MM.1S (cell line): ENCODE measurements at regions not wholly inside any gene's neighbourhood (a gene's known extent, or its start where the extent isn't known, plus 50 kb on each side); places are given as distances from the start of the nearest gene placed in this dataset.

Source experiments
- DNase-seq: peaks from one replicate; pipeline ENCODE4 v3.0.0-alpha.2; 2015
- H2AFZ ChIP-seq: fragments of 300-600 bp; sonication (generic); 2 replicates; pipeline ENCODE4 v1.6.0; 2016; ENCODE audit warnings: antibody characterized with exemption, low read length
- H3F3A ChIP-seq: fragments of 300-600 bp; sonication (generic); 2 replicates; pipeline ENCODE4 v1.6.1; 2016; ENCODE audit warnings: mild to moderate bottlenecking, antibody characterized with exemption, low read length, moderate library complexity, mixed read lengths; ENCODE audit not compliant: insufficient read depth
- H3K27ac ChIP-seq: fragments of 300-600 bp; sonication (generic); 2 replicates; pipeline ENCODE4 v1.5.1; 2016; ENCODE audit warnings: mild to moderate bottlenecking, low read length
- H3K27me3 ChIP-seq: fragments of 300-600 bp; sonication (generic); replicated peaks from 2 replicates; pipeline ENCODE4 v1.6.0; 2016; ENCODE audit warnings: low read length; ENCODE audit not compliant: insufficient read depth
- H3K36me3 ChIP-seq: fragments of 300-600 bp; sonication (generic); replicated peaks from 2 replicates; pipeline ENCODE4 v1.6.1; 2016; ENCODE audit warnings: mild to moderate bottlenecking, low read length, mixed read lengths; ENCODE audit not compliant: insufficient read depth
- H3K4me1 ChIP-seq: fragments of 300-600 bp; sonication (generic); 2 replicates; pipeline ENCODE4 v1.6.1; 2016; ENCODE audit warnings: low read length, mixed read lengths
- H3K4me2 ChIP-seq: fragments of 300-600 bp; sonication (generic); 2 replicates; pipeline ENCODE4 v1.6.0; 2016; ENCODE audit warnings: low read depth, low read length
- H3K4me3 ChIP-seq: fragments of 300-600 bp; sonication (generic); 2 replicates; pipeline ENCODE4 v1.5.1; 2016; ENCODE audit warnings: low read length, mixed read lengths
- H3K79me2 ChIP-seq: fragments of 300-600 bp; sonication (generic); 2 replicates; pipeline ENCODE4 v1.6.1; 2016; ENCODE audit warnings: mixed run types, low read length, mixed read lengths
- H3K9ac ChIP-seq: fragments of 300-600 bp; sonication (generic); 2 replicates; pipeline ENCODE4 v1.6.1; 2016; ENCODE audit warnings: low read length, mixed read lengths
- H3K9me2 ChIP-seq: fragments of 300-600 bp; sonication (generic); replicated peaks from 2 replicates; pipeline ENCODE4 v1.6.1; 2016; ENCODE audit warnings: mild to moderate bottlenecking, low read length, mixed read lengths; ENCODE audit not compliant: insufficient read depth
- H3K9me3 ChIP-seq: fragments of 300-600 bp; sonication (generic); replicated peaks from 2 replicates; pipeline ENCODE4 v1.6.1; 2016; ENCODE audit warnings: mild to moderate bottlenecking, low read length, mixed read lengths; ENCODE audit not compliant: insufficient read depth
- H4K20me1 ChIP-seq: fragments of 300-600 bp; sonication (generic); 2 replicates; pipeline ENCODE4 v1.6.1; 2016; ENCODE audit warnings: mild to moderate bottlenecking, low read length, moderate library complexity, mixed read lengths; ENCODE audit not compliant: insufficient read depth
- CTCF ChIP-seq: fragments of 300-600 bp; sonication (generic); IDR thresholded peaks from 2 replicates; pipeline ENCODE4 v1.5.1; 2016; ENCODE audit warnings: antibody characterized with exemption, low read length, mixed read lengths
- EZH2 ChIP-seq: fragments of 300-600 bp; sonication (generic); optimal IDR thresholded peaks from 2 replicates; pipeline ENCODE3; 2017; ENCODE audit warnings: low read depth, mild to moderate bottlenecking, antibody characterized with exemption, low read length, mixed read lengths
- EZH2phosphoT487 ChIP-seq: fragments of 300-600 bp; sonication (generic); IDR thresholded peaks from 2 replicates; pipeline ENCODE4 v1.6.1; 2018; ENCODE audit warnings: antibody characterized with exemption, low read length

- no peaks in the 10 kb centered on the region for H4K20me1 ChIP-seq
- TF ChIP-seq EZH2phosphoT487 (no peak), EZH2 (no peak), CTCF (no peak)
- H3K27me3 ChIP-seq, result no peaks in the 10 kb centered on the region
- H3K4me3 ChIP-seq, result no peak overlapping the region
- H3K9ac ChIP-seq, result no peak overlapping the region
- no peak for DNase-seq
- no peaks in the 10 kb centered on the region for H3K4me1 ChIP-seq
- H3K27ac ChIP-seq, result no peak overlapping the region
- no peaks in the 10 kb centered on the region for H3K36me3 ChIP-seq
- no peaks in the 10 kb centered on the region for H3F3A ChIP-seq
- H3K4me2 ChIP-seq, result no peak overlapping the region
- H2AFZ ChIP-seq, result no peak overlapping the region
- no peaks in the 10 kb centered on the region for H3K9me2 ChIP-seq
- H3K9me3 ChIP-seq, result no peaks in the 10 kb centered on the region; the same call in 1 of the 2 replicates
- H3K79me2 ChIP-seq, result no peaks in the 10 kb centered on the region
Observed at GRCh38 chr6:23350752-23351453, 775.1 kb upstream of the NRSN1 start.

- no peak for DNase-seq
- no peak for TF ChIP-seq EZH2
- TF ChIP-seq EZH2phosphoT487, result no peak
- TF ChIP-seq CTCF, result no peak
- H3F3A ChIP-seq, result no peaks in the 10 kb centered on the region
Observed at GRCh38 chr6:23354004-23354403, 772.0 kb upstream of the NRSN1 start.

GRCh38 chr6:23357185-23357766 is 768.7 kb upstream of the NRSN1 start:
- no peaks in the 10 kb centered on the region; the same call in 1 of the 2 replicates for H3K9me3 ChIP-seq
- no peak overlapping the region for H3K4me3 ChIP-seq
- no peaks in the 10 kb centered on the region for H4K20me1 ChIP-seq
- H3K27me3 ChIP-seq, result no peaks in the 10 kb centered on the region
- no peaks in the 10 kb centered on the region for H3F3A ChIP-seq
- H3K4me1 ChIP-seq, result no peaks in the 10 kb centered on the region
- no peak for DNase-seq
- H2AFZ ChIP-seq, result no peak overlapping the region
- TF ChIP-seq CTCF, result no peak
- no peak for TF ChIP-seq EZH2phosphoT487
- no peak for TF ChIP-seq EZH2
- H3K4me2 ChIP-seq, result no peak overlapping the region
- no peak overlapping the region for H3K27ac ChIP-seq
- H3K36me3 ChIP-seq, result no peaks in the 10 kb centered on the region
- H3K9me2 ChIP-seq, result no peaks in the 10 kb centered on the region
- no peaks in the 10 kb centered on the region for H3K79me2 ChIP-seq
- H3K9ac ChIP-seq, result no peak overlapping the region

More at GRCh38 chr6:23354004-23354403, 772.0 kb upstream of the NRSN1 start:
- no peaks in the 10 kb centered on the region for H3K4me1 ChIP-seq
- H3K27me3 ChIP-seq, result no peaks in the 10 kb centered on the region
- H3K4me3 ChIP-seq, result no peak overlapping the region
- H3K4me2 ChIP-seq, result no peak overlapping the region
- no peaks in the 10 kb centered on the region for H3K36me3 ChIP-seq
- H3K9me2 ChIP-seq, result no peaks in the 10 kb centered on the region
- no peak overlapping the region for H3K27ac ChIP-seq
- H3K9me3 ChIP-seq, result no peaks in the 10 kb centered on the region; the same call in 1 of the 2 replicates
- no peak overlapping the region for H2AFZ ChIP-seq
- no peaks in the 10 kb centered on the region for H3K79me2 ChIP-seq
- no peak overlapping the region for H3K9ac ChIP-seq
- H4K20me1 ChIP-seq, result no peaks in the 10 kb centered on the region
